Uterus (tissue), 2 donors: ENCODE measurements at regions not wholly inside any gene's neighbourhood (a gene's known extent, or its start where the extent isn't known, plus 50 kb on each side); places are given as distances from the start of the nearest gene placed in this dataset.

Source experiments
- POLR2A ChIP-seq, 2 donors: fragments of 450-650 bp; IDR thresholded peaks; one replicate each; pipeline ENCODE4 v1.6.1; 2016; ENCODE audit warnings: antibody characterized with exemption in 2 of 2, mild to moderate bottlenecking in 1 of 2, moderate library complexity in 1 of 2
- TF ChIP-seq, protein P1 (sequence below), 4 experiments: fragments of 200-600 bp in 2 of 4; fragments of 450-650 bp in 2 of 4; sonication (generic) in 2 of 4; IDR thresholded peaks; one replicate each; pipeline ENCODE4 v1.5.1; 2016 to 2019; ENCODE audit warnings: antibody characterized with exemption in 4 of 4, mild to moderate bottlenecking in 2 of 4, moderate library complexity in 1 of 4

DNA sequence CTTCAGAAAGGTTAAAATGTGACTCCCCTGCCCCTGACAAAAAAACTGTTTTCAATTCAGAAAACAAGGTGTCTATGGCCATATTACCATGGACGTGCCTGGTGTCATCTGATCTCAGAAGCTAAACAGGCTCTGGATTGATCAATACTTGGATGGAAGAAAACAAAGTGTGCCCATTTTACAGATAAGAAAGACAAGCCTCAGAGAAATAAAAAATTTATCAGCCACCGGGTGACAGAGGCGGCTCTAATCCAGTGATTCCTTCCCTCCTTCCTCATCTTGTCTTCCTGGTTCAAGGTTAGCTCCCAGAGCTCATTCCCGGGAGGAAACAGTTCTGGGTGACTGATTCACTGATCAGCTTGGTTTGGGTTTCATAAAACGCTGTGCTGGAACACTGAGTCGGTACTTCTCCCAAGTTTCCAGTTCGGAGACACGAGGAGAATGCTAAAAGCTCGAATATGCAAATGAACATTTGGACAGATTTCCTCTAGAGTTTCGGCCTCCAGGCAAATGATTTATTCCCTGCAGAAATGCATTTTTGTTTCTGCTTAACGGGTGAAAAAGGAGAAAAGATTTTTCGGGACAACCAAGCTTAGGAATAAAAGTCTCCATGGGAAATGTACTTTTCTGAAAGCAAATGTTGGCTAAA is 211.2 kb downstream of the UQCRFS1 start:
- TF ChIP-seq, protein P1, sequence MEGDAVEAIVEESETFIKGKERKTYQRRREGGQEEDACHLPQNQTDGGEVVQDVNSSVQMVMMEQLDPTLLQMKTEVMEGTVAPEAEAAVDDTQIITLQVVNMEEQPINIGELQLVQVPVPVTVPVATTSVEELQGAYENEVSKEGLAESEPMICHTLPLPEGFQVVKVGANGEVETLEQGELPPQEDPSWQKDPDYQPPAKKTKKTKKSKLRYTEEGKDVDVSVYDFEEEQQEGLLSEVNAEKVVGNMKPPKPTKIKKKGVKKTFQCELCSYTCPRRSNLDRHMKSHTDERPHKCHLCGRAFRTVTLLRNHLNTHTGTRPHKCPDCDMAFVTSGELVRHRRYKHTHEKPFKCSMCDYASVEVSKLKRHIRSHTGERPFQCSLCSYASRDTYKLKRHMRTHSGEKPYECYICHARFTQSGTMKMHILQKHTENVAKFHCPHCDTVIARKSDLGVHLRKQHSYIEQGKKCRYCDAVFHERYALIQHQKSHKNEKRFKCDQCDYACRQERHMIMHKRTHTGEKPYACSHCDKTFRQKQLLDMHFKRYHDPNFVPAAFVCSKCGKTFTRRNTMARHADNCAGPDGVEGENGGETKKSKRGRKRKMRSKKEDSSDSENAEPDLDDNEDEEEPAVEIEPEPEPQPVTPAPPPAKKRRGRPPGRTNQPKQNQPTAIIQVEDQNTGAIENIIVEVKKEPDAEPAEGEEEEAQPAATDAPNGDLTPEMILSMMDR (IDR thresholded peaks at IDR 0.05) = no peak
- no peak for TF ChIP-seq POLR2A (IDR thresholded peaks at IDR 0.05)
